GM23338 (cell line): ENCODE measurements at regions not wholly inside any gene's neighbourhood (a gene's known extent, or its start where the extent isn't known, plus 50 kb on each side); places are given as distances from the start of the nearest gene placed in this dataset.

Source experiments
- CREB1 ChIP-seq: fragments of 250-450 bp; sonication (Bioruptor Pico); IDR thresholded peaks from 2 replicates; pipeline ENCODE4 v1.5.0; 2020; ENCODE audit warnings: low read depth, mild to moderate bottlenecking, moderate library complexity
- EZH2 ChIP-seq: fragments of 200-600 bp; sonication (generic); IDR thresholded peaks from one replicate; pipeline ENCODE4 v1.8.0; 2017; ENCODE audit warnings: antibody characterized with exemption, mild to moderate bottlenecking, low read depth; ENCODE audit not compliant: unreplicated experiment
- EZH2phosphoT487 ChIP-seq: fragments of 200-600 bp; sonication (generic); IDR thresholded peaks from one replicate; pipeline ENCODE4 v1.8.1; 2018; ENCODE audit warnings: antibody characterized with exemption; ENCODE audit not compliant: unreplicated experiment
- JUNB ChIP-seq: IDR thresholded peaks from one replicate; pipeline ENCODE4 v1.6.1; 2016; ENCODE audit warnings: antibody characterized with exemption; ENCODE audit not compliant: unreplicated experiment
- NANOG ChIP-seq: IDR thresholded peaks from 2 replicates; pipeline ENCODE4 v1.6.1; 2016; ENCODE audit warnings: antibody characterized with exemption, borderline replicate concordance
- POLR2AphosphoS5 ChIP-seq: IDR thresholded peaks from 2 replicates; pipeline ENCODE4 v1.6.1; 2016; ENCODE audit warnings: antibody characterized with exemption, low read depth
- REST ChIP-seq: IDR thresholded peaks from one replicate; pipeline ENCODE4 v1.6.1; 2018; ENCODE audit warnings: antibody characterized with exemption; ENCODE audit not compliant: unreplicated experiment
- TF ChIP-seq, protein P1 (sequence below), 2 experiments: fragments of 200-600 bp in 1 of 2; sonication (generic) in 1 of 2; conservative IDR thresholded peaks; 2 replicates each; pipeline versions ENCODE4 v1.5.1 to v1.6.1; 2016 to 2017; ENCODE audit warnings: antibody characterized with exemption in 2 of 2, low read depth in 2 of 2, mild to moderate bottlenecking in 2 of 2, moderate library complexity in 1 of 2
- TF ChIP-seq, protein P2 (sequence below): IDR thresholded peaks from 2 replicates; pipeline ENCODE4 v1.6.1; 2016; ENCODE audit warnings: antibody characterized with exemption

DNA sequence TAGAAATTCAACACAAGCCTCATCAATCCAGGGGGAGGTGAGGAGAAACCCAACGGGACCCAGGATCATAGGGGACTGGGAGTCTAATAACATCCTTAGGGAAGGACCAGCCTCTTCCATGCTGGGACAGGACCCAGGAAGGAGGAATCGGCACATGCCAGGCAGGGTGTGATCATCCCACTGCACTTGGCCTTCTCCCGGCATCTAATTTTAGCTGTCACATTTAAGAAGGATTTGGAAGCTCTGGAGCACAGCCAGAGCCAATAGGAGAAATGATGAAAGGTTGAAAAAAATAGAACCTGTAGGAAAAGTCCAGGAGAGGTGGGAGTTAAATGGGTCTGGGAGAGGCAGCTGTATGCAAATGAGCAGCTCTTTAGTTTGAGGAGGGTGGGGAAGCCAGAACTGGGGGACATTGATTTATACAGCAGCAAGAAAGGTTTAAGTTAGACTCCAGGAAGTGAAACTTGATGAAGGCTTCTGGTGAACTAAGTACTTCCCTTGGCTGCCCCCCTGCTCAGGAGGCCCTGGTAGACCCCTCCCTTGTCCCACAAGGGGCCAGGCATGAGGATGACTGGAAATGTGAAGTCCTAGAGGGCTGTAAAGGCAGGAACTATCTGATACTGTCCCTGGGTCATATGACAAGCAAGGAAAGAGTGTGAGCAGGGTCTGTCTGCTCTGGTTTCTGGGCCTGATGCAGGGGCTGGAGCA lies 260.3 kb downstream of the LRFN2 start:
- TF ChIP-seq, protein P1, sequence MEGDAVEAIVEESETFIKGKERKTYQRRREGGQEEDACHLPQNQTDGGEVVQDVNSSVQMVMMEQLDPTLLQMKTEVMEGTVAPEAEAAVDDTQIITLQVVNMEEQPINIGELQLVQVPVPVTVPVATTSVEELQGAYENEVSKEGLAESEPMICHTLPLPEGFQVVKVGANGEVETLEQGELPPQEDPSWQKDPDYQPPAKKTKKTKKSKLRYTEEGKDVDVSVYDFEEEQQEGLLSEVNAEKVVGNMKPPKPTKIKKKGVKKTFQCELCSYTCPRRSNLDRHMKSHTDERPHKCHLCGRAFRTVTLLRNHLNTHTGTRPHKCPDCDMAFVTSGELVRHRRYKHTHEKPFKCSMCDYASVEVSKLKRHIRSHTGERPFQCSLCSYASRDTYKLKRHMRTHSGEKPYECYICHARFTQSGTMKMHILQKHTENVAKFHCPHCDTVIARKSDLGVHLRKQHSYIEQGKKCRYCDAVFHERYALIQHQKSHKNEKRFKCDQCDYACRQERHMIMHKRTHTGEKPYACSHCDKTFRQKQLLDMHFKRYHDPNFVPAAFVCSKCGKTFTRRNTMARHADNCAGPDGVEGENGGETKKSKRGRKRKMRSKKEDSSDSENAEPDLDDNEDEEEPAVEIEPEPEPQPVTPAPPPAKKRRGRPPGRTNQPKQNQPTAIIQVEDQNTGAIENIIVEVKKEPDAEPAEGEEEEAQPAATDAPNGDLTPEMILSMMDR (conservative IDR thresholded peaks at IDR 0.05; ENCODE audit: low read depth in 2 of 2): no peak
- no peak for TF ChIP-seq EZH2phosphoT487
- TF ChIP-seq POLR2AphosphoS5: no peak
- TF ChIP-seq REST: no peak
- TF ChIP-seq CREB1: no peak
- TF ChIP-seq NANOG: no peak
- no peak for TF ChIP-seq EZH2
- TF ChIP-seq, protein P2, sequence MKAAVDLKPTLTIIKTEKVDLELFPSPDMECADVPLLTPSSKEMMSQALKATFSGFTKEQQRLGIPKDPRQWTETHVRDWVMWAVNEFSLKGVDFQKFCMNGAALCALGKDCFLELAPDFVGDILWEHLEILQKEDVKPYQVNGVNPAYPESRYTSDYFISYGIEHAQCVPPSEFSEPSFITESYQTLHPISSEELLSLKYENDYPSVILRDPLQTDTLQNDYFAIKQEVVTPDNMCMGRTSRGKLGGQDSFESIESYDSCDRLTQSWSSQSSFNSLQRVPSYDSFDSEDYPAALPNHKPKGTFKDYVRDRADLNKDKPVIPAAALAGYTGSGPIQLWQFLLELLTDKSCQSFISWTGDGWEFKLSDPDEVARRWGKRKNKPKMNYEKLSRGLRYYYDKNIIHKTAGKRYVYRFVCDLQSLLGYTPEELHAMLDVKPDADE: no peak
- TF ChIP-seq JUNB: no peak
